ENCODE measurements at regions not wholly inside any gene's neighbourhood (a gene's known extent, or its start where the extent isn't known, plus 50 kb on each side); places are given as distances from the start of the nearest gene placed in this dataset.

DNA sequence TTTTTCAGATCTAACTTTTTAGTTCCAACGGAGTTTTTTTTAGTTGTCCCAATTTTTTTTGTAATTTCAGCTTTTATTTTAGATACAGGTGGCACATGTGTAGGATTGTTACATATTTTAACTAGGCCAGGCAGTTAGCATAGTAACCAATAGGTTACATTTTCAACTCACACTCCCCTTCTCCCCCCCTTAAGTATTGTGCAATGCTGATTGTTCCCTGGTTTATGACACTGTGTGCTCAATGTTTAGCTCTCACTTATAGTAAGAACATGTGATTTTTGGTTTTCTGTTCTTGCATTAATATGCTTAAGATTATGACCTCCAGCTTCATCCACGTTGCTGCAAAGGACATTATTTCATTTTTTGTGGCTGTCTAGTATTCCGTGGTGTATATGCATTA is 503.2 kb downstream of the CDH9 start:
- H3K79me2 ChIP-seq (ENCODE audit: insufficient read depth, low read length): no peaks in the 10 kb centered on the region

DNA sequence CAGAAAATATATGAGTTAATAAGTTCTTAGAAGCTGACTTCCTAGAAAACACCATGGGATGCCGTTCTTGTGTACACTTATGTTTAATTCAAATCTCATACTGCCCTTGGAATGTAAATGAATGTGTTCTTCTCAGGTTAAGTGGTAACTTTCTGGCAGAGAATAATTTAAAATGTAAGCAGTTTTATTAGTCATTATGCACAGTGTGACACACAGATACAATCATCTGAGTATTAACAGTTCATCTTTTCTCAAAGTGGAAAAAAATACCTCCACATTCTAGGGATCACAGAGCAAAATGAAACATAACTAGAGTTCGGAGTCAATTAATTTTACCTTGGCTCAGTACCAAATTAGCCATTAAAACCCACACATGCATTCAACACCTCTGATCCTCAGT is 508.1 kb downstream of the CDH9 start:
- Mint-ChIP-seq H3K9me3 (ENCODE audit: unreplicated experiment) (no peaks in the 10 kb centered on the region), H3K4me3 (ENCODE audit: unreplicated experiment) (no peak overlapping the region), H3K27ac (ENCODE audit: unreplicated experiment) (no peak overlapping the region), H3K27me3 (ENCODE audit: low read depth, unreplicated experiment) (no peaks in the 10 kb centered on the region), H3K4me1 (ENCODE audit: low read depth, unreplicated experiment) (no peaks in the 10 kb centered on the region), H3K36me3 (ENCODE audit: low read depth, unreplicated experiment) (no peaks in the 10 kb centered on the region)
- FAIRE-seq (no peak), DNase-seq (ENCODE audit: low read depth) (no peak)
- H2AFZ ChIP-seq (ENCODE audit: low read depth, low read length): no peak overlapping the region
- no peaks in the 10 kb centered on the region for H4K20me1 ChIP-seq (ENCODE audit: insufficient read depth, low read length)
- no peaks in the 10 kb centered on the region for H3K36me3 ChIP-seq (ENCODE audit: insufficient read depth, low read length)
- no peaks in the 10 kb centered on the region for H3K27me3 ChIP-seq (ENCODE audit: insufficient read depth, low read length)
- H3K4me2 ChIP-seq (ENCODE audit: low read length): no peak overlapping the region
- no peak for TF ChIP-seq EZH2 (IDR thresholded peaks at IDR 0.05; ENCODE audit: insufficient read depth, low read length)
- TF ChIP-seq, protein P1, sequence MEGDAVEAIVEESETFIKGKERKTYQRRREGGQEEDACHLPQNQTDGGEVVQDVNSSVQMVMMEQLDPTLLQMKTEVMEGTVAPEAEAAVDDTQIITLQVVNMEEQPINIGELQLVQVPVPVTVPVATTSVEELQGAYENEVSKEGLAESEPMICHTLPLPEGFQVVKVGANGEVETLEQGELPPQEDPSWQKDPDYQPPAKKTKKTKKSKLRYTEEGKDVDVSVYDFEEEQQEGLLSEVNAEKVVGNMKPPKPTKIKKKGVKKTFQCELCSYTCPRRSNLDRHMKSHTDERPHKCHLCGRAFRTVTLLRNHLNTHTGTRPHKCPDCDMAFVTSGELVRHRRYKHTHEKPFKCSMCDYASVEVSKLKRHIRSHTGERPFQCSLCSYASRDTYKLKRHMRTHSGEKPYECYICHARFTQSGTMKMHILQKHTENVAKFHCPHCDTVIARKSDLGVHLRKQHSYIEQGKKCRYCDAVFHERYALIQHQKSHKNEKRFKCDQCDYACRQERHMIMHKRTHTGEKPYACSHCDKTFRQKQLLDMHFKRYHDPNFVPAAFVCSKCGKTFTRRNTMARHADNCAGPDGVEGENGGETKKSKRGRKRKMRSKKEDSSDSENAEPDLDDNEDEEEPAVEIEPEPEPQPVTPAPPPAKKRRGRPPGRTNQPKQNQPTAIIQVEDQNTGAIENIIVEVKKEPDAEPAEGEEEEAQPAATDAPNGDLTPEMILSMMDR (IDR thresholded peaks at IDR 0.05; ENCODE audit: insufficient read depth, low read depth, low read length): no peak
- no peak overlapping the region for H3K27ac ChIP-seq (ENCODE audit: low read depth, low read length)
- no peaks in the 10 kb centered on the region for H3K79me2 ChIP-seq (ENCODE audit: insufficient read depth, low read length)
- no peaks in the 10 kb centered on the region for H3K9me3 ChIP-seq (ENCODE audit: insufficient read depth, low read depth, low read length)
- no peak overlapping the region for H3K9ac ChIP-seq (ENCODE audit: low read length)
- H3K4me1 ChIP-seq (ENCODE audit: insufficient read depth, low read length): no peaks in the 10 kb centered on the region
- no peak overlapping the region for H3K4me3 ChIP-seq (ENCODE audit: insufficient read depth, low read depth, low read length)

More for the DNA sequence above, 503.2 kb downstream of the CDH9 start:
- Histone ChIP-seq H3K9ac (ENCODE audit: low read length) (no peak overlapping the region), H3K4me3 (ENCODE audit: insufficient read depth, low read depth, low read length) (no peak overlapping the region), H3K4me1 (ENCODE audit: insufficient read depth, low read length) (no peaks in the 10 kb centered on the region), H3K9me3 (ENCODE audit: insufficient read depth, low read depth, low read length) (no peaks in the 10 kb centered on the region), H4K20me1 (ENCODE audit: insufficient read depth, low read length) (no peaks in the 10 kb centered on the region), H3K27ac (ENCODE audit: low read depth, low read length) (no peak overlapping the region), H3K4me2 (ENCODE audit: low read length) (no peak overlapping the region), H2AFZ (ENCODE audit: low read depth, low read length) (no peak overlapping the region), H3K27me3 (ENCODE audit: insufficient read depth, low read length) (no peaks in the 10 kb centered on the region), H3K36me3 (ENCODE audit: insufficient read depth, low read length) (no peaks in the 10 kb centered on the region)
- Mint-ChIP-seq H3K4me3 (ENCODE audit: unreplicated experiment) (no peak overlapping the region), H3K27me3 (ENCODE audit: low read depth, unreplicated experiment) (no peaks in the 10 kb centered on the region), H3K36me3 (ENCODE audit: low read depth, unreplicated experiment) (no peaks in the 10 kb centered on the region), H3K4me1 (ENCODE audit: low read depth, unreplicated experiment) (no peaks in the 10 kb centered on the region), H3K27ac (ENCODE audit: unreplicated experiment) (no peak overlapping the region), H3K9me3 (ENCODE audit: unreplicated experiment) (no peaks in the 10 kb centered on the region)
- no peak for FAIRE-seq
- no peak for TF ChIP-seq EZH2 (IDR thresholded peaks at IDR 0.05; ENCODE audit: insufficient read depth, low read length)
- TF ChIP-seq, protein P1 (IDR thresholded peaks at IDR 0.05; ENCODE audit: insufficient read depth, low read depth, low read length): no peak
- no peak for DNase-seq (ENCODE audit: low read depth)

DNA sequence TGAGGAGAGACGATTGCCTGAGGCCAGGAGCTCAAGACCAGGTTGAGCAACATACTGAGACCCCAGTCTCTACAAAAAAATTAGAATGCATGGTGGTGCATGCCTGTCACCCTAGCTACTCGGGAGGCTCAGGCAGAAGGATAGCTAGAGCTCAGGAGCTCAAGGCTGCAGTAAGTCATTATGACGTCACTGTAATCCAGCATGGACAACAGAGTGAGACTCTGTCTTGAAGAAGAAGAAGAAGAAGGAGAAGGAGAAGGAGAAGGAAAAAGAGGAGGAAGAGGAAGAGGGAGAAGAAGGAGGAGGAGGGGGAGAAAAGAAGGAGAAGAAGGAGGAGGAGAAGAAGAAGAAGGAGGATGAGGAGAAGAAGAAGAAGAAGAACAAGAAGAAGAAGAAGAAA is 519.1 kb downstream of the CDH9 start:
- Histone ChIP-seq H3K4me3 (ENCODE audit: insufficient read depth, low read depth, low read length) (no peak overlapping the region), H2AFZ (ENCODE audit: low read depth, low read length) (no peak overlapping the region), H3K36me3 (ENCODE audit: insufficient read depth, low read length) (no peaks in the 10 kb centered on the region), H3K9me3 (ENCODE audit: insufficient read depth, low read depth, low read length) (no peaks in the 10 kb centered on the region), H4K20me1 (ENCODE audit: insufficient read depth, low read length) (no peaks in the 10 kb centered on the region), H3K4me2 (ENCODE audit: low read length) (no peak overlapping the region), H3K4me1 (ENCODE audit: insufficient read depth, low read length) (no peaks in the 10 kb centered on the region), H3K79me2 (ENCODE audit: insufficient read depth, low read length) (no peaks in the 10 kb centered on the region), H3K27ac (ENCODE audit: low read depth, low read length) (no peak overlapping the region), H3K9ac (ENCODE audit: low read length) (no peak overlapping the region), H3K27me3 (ENCODE audit: insufficient read depth, low read length) (no peaks in the 10 kb centered on the region)
- FAIRE-seq (no peak), DNase-seq (ENCODE audit: low read depth) (no peak)
- no peaks in the 10 kb centered on the region for H3K4me1 Mint-ChIP-seq (ENCODE audit: low read depth, unreplicated experiment)
- no peaks in the 10 kb centered on the region for H3K27me3 Mint-ChIP-seq (ENCODE audit: low read depth, unreplicated experiment)
- no peak overlapping the region for H3K4me3 Mint-ChIP-seq (ENCODE audit: unreplicated experiment)
- no peaks in the 10 kb centered on the region for H3K9me3 Mint-ChIP-seq (ENCODE audit: unreplicated experiment)
- H3K27ac Mint-ChIP-seq (ENCODE audit: unreplicated experiment): no peak overlapping the region
- no peak for TF ChIP-seq EZH2 (IDR thresholded peaks at IDR 0.05; ENCODE audit: insufficient read depth, low read length)
- TF ChIP-seq, protein P1 (IDR thresholded peaks at IDR 0.05; ENCODE audit: insufficient read depth, low read depth, low read length): no peak
- no peaks in the 10 kb centered on the region for H3K36me3 Mint-ChIP-seq (ENCODE audit: low read depth, unreplicated experiment)

Data from astrocyte (in vitro differentiated cells and primary cell).